Right renal pelvis (tissue), 4 donors: ENCODE measurements at regions not wholly inside any gene's neighbourhood (a gene's known extent, or its start where the extent isn't known, plus 50 kb on each side); places are given as distances from the start of the nearest gene placed in this dataset.

Experiments used
- DNase-seq, 4 donors: peaks; one replicate each; pipeline ENCODE4 v3.0.0-alpha.2; 2013; ENCODE audit warnings: low read depth in 4 of 4, low spot score in 3 of 4, missing footprints in 1 of 4

DNA sequence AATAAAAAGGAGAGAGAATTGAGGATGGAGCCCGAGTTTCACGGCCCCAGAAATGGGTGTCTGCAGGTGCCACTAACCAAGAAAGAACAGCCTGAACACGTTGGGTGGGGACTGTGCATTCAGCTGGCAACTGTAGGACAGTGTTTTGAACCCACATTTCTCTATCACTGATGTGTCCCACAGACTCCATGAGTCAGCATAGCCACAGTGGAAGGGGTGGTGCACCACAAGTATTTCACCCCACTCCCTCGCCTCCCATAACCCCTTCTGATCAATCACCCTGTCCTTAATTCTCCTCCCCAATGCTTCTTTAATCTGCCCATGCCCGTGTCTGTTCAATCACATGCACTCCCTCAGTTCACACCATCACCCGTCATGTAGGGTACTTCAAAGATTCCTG lies 291.5 kb downstream of the ZNF516 start:
- no peak for DNase-seq

DNA sequence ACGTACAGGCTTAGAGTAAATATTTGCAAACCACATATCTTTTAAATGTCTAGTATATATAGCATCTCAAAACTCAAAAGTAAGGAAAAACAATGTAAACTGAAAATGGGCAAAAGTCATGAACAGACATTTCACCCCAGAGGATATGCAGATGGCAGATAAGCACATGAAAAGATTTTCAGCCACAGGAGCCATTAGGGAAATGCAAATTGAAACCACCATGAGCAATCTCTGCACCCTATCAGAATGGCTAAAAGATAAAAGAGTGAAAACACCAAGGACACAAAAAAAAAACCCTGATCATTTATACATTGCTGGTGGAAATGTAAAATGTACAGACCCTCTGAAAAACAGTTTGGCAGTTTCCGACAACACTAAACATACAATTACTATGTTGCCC lies 292.7 kb downstream of the ZNF516 start:
- DNase-seq, result no peak

DNA sequence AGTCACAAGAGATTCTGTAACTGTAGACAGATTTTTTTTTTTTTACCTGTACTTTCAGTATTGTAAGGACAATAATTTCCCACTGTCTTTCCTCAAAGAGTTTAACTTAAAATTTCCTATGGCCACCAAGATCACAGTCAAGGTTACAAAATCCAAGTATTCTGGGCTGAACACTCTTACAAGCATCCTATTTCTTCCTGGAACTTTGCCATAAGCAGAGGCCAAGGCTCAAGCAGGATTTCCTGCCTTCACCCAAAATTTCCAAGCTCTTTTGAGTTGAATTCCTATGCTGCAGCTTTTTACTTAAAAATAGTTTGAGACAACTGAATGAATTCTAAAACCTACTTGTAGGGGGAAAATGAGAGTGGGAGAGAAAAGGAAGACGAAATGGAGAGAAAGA lies 299.4 kb downstream of the ZNF516 start:
- no peak for DNase-seq

DNA sequence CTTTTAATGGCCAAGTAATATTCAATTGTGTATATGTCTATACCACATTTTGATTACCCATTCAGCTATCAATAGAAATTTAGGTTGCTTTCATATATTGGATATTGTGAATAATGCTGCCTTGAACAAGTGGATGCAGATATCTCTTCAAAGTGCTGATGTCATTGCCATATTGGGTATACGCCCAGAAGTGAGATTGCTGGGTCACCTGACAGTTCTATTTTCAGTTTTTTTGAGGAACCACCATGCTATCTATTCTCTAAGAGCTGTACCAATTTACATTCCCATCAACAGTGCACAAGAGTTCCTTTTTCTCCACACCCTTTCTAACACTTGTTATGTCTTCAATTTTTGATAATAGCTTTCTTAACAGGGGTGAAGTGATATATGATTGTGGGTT lies 306.9 kb downstream of the ZNF516 start:
- DNase-seq, result no peak

DNA sequence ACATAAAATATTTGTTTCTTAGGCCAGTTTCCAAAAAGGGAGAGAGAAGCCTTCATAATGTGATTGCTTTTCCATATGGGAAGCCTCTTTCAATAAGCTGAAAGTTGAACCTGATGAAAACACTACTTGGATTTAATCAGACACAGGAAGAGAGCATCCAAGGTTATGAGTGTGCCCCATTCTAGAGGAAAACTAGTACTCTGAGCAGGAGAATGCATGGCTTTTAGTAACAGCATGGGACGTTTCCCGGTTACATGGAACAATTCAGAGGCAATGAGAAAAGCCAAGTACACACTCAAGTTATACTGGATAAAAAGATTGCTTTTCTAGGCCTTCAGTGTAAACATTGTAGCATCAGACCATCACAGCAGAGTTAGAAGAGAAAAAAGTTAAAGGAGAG lies 315.8 kb downstream of the ZNF516 start:
- DNase-seq, result no peak

DNA sequence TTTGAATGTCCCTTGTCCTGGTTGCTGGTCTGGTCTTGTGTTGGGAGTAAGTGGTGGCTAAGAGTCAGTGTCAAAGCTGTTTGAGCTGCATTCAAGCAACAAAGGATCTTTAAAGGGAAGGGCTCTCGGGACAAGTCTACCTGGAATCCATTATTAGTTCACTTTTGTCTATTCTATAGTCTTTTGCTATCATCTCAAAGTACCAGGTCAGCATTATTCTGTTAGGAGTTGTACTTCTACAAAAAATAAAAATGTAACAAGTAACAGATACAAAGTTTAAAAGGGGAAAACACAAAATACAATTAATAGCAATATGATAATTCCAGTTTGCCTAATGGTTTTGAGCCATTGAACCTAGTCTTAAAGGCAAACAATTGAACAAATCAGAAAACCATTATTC lies 317.9 kb downstream of the ZNF516 start:
- no peak for DNase-seq

DNA sequence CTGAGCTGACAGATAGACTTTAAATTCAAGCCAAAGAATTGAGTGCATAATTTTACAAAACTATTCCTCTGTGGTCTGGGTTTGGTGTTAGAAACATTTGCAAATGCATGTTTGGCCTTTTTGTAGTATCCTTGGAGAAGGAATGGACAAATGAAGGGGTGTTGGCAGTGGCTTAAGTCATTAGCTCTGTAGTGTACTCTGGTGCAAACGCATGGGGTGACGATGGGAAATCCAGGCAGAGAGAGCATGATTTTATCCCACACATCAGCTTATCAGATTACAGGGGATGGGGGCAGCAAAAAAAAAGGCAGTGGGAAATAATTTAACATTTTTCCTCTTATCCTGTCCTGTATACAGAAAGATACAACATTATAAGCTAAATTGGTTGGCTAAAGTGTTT lies 320.6 kb downstream of the ZNF516 start:
- no peak for DNase-seq

DNA sequence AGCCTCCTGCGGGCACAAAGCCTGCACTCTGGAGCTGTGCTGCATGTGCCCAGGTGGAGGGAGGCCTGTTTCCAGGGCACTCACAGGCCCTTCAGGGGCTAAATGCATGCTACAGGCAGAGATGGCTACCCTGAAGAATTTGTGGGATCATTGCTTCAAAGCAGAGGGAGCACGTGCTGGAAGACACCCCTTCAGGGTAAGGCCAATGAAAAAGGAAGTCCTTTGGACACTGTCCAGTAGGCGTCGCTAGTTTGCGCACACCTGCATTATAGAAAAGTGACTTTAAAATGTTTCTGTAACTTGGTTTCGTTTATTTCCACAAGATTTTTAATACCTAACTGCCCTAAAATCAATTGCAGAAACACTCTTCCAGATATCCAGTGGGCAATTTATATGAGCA lies 325.3 kb downstream of the ZNF516 start:
- no peak for DNase-seq

DNA sequence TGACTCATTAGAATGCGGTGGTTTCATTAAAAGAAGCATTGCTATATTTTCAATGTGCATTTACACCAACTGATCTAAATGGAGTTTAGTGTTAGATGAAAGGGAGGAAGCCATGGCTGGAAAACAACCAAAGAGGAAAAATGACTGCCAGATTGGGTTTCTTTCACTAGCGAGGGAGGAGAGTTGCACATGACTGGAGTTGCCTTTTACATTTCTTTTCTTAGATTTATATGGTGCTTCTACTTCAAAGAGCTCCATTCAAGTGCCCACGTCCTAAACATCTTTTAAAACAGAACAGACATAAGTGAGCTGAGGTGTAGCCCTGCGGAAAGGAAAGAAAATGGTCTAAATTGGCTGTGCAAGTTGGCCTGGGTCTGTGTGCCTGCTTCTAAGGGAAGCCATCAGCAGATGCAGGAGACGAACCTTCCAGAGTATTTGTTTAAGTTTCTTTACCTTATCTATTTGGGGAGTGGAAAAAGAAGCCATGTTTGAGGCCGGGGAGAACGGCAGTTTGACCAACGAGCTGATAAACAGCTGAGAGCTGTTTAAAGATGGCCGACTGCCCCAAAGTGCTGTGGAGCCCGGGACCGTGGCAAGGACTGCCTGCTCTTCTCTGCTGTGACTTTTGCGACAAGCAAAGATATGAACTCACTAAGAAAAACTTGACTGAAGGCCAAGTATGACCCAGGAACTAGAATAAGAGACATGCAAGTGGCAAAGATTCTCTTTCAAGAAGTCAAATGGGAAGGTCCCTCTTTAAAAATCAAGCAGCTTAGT lies 327.0 kb downstream of the ZNF516 start:
- DNase-seq, result no peak

DNA sequence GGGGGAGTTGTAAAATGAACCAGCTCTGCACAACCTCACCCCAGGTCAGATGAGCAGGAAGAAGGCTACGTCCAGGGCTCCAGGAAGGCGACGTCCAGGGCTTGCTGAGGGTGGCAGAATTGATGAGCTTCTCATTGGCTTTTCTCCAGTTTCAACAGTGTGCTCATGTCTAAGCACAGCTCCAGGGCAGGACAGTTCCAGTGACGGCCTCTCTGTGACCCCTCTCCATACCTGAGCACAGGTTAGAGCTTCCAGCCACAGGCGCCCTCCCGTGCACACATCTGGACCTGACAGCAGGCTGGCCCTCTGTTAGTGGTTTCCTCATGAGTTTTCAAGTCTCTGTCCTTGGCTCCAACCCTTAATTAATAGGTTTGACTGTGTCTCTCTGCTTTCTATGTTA lies 327.6 kb downstream of the ZNF516 start:
- DNase-seq, result no peak

DNA sequence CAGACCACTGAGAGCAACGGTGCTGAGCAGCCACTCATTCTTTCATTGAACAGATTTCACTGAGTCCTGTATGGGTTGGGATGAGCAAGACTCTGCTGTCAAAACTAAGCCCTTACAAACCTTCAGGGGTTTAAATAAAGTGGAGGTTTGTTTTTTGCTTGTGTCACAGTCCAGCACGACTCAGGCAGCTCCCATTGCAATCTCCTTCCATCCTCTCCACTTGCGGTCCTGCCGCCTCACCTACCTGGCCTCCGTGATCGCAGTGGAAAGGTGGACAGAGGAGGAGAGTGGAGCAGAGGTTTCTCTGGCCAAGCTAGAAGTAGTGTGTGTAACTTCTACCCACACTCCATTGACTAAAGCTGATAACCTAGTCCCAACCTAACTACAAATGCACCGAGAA lies 332.2 kb downstream of the ZNF516 start:
- no peak for DNase-seq

DNA sequence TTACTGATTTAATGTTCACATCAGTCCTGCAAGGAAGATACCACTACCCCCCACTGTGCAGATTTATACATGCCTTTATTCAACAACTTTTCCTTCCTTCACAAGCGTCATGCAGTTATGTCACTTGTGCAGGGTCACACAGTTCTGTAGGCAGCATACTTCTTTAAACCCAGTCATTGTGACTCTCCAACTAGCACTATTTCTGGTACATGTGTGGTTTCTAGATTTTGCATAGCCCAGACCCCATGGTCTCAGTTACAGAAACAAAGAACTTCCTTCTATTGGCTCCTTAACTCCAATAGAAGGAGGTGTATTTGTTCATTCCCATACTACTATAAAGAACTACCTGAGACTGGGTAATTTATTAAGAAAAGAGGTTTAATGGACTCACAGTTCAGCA lies 333.1 kb downstream of the ZNF516 start:
- DNase-seq, result no peak

DNA sequence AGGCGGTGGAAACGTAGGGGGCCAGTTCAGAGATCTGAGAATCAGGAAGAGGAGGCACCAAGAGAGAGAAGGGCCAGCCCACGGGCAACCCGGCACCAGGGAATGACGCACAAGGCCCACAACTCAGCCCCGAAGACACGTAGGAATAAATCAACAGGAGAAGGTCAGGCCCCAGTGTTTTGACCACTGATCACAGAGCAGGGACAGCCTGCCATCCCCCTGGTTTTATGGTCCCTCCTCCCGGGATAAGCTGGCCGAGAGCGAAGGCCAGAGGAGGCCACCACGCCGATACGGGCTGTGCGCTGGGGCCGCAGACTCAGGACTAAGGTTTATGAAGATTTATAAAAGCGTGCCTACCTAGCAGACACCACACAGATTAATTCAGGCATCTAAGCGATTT lies 341.4 kb downstream of the ZNF516 start:
- DNase-seq, result no peak

DNA sequence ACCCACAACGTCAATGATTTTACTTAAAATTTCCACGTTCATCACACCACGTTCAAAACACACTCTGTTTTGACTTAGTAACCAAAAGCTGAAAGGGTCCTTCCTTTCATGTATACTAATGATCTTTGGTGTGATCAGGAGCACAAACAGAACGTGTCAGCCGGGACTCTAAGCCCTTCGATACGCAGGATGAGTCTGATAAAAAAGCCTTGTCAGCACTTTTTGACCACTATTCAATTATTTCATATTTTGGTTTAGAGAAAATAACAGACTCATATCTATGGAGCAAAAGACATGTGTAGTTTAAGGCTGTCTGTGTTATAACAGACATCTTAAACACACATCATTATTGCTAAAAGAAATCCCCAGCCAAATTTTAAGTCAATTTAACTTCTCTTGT lies 345.3 kb downstream of the ZNF516 start:
- no peak for DNase-seq

DNA sequence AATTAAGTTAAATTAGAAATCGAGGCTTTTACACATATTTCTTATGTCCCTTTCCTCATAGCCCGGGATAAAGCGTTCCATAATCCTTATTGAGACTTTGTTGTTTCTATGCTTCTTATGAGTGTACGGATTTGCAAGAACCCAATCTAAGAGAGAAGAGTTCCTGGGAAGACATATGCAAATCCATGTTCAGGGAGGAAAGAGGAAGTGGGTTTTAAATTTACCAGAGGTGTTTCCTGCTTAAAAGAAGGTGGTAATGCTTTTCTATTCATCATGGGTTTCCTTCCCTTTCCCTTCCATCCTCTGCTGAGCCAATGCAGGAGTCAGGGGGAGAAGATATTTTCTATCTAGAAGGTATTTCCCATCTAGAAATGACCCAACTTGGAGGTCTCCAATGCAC lies 345.8 kb downstream of the ZNF516 start:
- no peak for DNase-seq

DNA sequence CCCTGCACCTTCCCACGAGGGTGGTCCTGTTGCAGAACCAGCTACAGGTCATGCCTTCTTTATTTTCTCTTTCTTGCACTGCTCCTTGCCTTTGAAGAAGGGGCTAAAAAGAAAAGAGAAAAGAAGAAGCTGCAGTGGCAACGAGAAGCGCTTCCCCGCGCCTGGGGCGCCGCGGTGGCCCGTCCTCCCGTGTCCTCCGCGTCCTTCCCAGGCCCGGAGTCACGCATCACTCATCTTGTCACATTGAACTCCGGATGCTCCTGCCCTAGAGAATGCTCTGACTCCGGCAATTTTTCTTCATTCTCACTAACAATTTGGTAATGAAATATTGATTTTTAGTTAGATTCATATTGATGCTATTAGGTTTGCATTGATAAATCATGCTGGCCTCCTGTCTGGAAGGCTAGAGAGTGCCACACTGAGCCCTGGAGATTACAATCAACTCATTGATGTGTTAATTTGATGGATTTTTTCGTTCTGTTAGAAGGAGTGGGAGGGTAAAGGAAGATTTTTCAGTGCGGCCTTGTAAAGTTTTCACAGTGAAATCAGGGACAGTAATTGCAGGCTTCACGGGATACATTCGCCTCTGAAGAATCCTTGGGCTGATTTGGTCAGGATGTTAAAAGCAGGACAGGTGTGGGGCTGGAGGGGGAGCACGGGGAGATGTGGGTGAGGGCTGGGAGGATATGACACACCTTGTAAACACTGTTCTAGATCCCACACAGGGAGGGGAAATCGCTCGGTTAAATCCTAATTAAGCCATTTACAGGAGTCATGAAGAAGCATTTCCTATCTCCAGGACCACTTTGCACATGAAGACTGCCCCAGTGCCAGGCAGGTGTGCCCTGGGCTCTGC lies 349.3 kb downstream of the ZNF516 start:
- peak in 1 of 4 donors; percentile 28 for DNase-seq

DNA sequence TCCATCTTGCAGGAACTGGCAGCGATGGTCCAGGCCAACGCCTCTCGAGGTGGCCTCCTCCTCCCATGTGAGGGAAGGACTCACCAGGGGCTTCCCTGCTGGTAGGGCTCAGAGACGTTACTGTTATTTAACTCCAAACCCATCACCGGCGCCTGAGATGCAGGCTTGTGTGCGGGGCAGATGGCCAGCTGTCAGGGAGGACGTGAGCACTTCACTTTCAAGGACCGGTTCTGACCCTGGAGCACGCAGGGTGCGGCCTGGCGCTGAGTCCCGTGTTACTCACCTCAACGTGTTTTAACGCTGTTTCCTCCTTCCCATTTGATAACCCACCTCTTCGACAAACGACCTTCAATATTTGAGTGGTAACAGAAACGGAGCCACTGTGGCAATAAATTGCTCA lies 350.2 kb downstream of the ZNF516 start:
- no peak for DNase-seq

DNA sequence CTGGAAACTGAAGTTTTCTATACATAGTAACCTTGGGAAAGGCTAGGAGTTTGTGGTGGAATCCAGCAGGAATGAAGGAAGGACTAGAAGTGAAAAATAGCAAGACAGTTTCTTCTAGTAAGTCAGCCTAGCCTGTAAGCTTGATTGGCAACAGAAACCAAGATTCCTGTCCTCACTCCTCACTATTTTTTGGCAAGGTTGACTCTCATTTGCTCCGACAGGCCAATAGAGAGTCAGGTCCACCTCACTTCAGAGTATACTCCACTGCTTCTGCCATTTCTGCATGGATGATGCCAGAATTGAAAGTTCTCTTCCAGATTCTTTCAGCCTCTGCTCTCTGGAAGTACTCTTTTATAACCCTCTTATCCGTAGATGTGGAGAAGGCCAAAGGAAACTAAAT lies 352.4 kb downstream of the ZNF516 start:
- DNase-seq, result no peak

DNA sequence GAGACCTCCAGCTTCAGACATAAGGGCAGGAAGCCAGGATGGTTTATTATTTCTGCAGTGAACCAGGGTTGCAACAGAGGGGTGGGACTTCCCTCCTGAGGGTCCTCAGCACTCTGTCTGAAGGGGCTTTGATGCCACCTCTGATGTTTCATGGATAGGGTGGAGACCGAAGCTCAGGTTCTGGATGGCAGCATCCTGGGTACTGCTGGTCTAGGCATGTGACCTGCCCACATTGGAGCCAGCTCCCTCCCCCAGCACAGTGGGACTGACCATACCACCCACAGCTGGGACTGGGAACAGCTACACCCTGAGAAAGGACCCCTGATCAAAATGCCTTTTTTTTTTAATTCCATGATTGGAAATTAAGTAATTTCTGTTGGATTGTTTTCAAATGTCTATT lies 355.2 kb downstream of the ZNF516 start:
- no peak for DNase-seq

DNA sequence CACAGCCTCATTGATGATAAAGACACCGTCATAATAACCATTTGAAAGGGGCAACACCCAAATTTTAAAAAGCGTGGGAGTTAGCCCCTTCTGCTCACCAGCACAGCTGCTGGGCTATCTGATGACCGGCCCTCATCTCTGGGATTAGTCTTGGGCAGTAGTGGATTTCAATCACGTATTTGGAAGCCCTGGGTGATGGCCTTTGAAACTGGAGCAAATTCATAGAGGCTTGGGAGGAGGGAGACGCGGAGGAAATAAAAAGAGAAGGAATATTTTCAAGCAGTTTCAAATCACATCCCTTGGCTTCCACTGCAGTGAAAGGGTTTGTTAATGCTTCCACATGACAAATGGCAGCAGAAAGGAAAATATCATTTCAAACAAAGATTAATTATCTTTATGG lies 357.8 kb downstream of the ZNF516 start:
- DNase-seq, result no peak

DNA sequence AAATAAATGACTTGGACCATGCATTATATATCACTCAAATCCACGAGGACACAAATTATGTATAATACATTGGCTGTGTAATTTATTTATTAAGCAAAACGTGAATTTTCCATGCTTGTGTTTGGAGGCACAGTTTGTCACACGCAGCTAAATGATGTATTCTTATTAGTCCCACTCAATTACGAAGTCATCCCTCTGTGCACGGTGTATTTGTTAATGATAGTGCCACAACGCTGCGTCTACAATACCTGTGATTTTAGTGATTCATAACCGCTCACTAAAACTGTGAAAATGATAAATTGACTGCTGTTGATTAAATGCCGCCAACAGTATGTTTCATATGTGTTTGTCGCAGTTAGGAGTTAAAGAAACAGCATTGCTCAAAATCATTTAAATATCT lies 358.3 kb downstream of the ZNF516 start:
- DNase-seq, result no peak

DNA sequence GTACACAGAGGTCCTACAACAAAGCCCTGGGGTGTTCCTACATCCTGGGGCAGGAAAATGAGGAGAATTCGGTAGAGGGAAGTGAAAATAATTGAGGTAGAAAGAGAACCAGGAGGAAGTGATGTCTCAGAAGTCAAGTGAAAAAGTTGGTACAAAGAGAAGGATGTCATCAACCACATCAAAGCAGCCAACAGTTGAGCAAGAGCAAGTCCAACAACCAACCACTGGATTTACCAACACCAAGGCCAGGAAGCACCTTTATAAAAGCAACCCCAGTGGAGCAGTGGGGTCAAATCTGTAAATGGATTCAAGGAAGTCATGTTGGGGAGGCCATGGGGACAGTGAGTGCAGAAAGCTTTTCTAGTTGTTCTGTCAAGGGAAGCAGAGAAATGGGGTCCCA lies 360.4 kb downstream of the ZNF516 start:
- no peak for DNase-seq
